Esophagus muscularis mucosa (tissue), 4 donors: ENCODE measurements at regions not wholly inside any gene's neighbourhood (a gene's known extent, or its start where the extent isn't known, plus 50 kb on each side); places are given as distances from the start of the nearest gene placed in this dataset.

Source experiments
- CTCF ChIP-seq, 3 experiments: fragments of 200-600 bp in 2 of 3; fragments of 450-650 bp in 1 of 3; sonication (generic) in 2 of 3; IDR thresholded peaks; one replicate each; pipeline ENCODE4 v1.5.1; 2017 to 2019; ENCODE audit warnings: antibody characterized with exemption in 3 of 3, mild to moderate bottlenecking in 2 of 3, moderate library complexity in 1 of 3
- EP300 ChIP-seq: sonication (generic); formaldehyde crosslinking; IDR thresholded peaks from one replicate; pipeline ENCODE4 v1.6.1; 2017; ENCODE audit warnings: antibody characterized with exemption
- POLR2AphosphoS5 ChIP-seq, 2 donors: sonication (generic); formaldehyde crosslinking; IDR thresholded peaks; one replicate each; pipeline ENCODE4 v1.6.1; 2017; ENCODE audit warnings: antibody characterized with exemption in 2 of 2

DNA sequence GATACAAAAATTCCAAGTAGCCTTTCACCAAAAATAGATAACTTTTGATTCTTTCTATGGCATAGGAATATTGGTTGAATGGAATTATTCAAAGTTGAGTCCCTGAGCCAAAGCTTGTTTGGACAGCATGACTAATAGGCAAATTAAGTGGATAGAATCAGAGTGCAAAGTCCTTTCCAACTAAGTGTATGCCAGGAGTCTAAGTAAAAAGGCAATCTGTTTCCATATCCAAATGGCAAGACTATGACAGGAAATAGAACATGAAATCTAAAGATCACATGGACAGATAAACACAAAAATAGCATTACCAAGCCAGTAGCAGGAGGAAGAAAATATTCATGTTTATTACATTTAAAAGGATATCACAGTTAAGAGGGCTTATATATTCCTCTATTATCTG, 804.6 kb downstream of the SLITRK6 start:
- TF ChIP-seq CTCF (IDR thresholded peaks at IDR 0.05) = no peak
- no peak for TF ChIP-seq POLR2AphosphoS5 (IDR thresholded peaks at IDR 0.05)
- no peak for TF ChIP-seq EP300
